GM19328 (cell line): ENCODE measurements at regions not wholly inside any gene's neighbourhood (a gene's known extent, or its start where the extent isn't known, plus 50 kb on each side); places are given as distances from the start of the nearest gene placed in this dataset.
"Not testable (repeated sequence)": the region's sequence is repeated elsewhere in the genome, so short reads cannot be mapped to it uniquely, and the experiment has no call there.

Source experiments
- ATAC-seq: cut with Tn5 transposase; IDR thresholded peaks from one replicate; pipeline ENCODE4 v1.9.1; 2021; ENCODE audit warnings: mild to moderate bottlenecking, moderate library complexity; ENCODE audit not compliant: unreplicated experiment

DNA sequence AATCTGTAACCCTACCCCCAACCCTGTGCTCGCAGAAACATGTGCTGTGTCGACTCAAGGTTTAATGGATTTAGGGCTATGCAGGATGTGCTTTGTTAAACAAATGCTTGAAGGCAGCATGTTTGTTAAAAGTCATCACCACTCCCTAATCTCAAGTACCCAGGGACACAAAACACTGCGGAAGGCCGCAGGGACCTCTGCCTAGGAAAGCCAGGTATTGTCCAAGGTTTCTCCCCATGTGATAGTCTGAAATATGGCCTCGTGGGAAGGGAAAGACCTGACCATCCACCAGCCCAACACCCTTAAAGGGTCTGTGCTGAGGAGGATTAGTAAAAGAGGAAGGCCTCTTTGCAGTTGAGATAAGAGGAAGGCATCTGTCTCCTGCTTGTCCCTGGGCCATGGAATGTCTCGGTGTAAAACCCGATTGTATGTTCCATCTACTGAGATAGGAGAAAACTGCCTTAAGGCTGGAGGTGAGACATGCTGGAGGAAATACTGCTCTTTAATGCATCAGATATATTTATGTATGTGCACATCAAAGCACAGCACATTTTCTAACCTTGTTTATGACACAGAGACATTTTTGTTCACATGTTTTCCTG lies 94.4 kb downstream of the LSM3 start:
- ATAC-seq = not testable (repeated sequence)

DNA sequence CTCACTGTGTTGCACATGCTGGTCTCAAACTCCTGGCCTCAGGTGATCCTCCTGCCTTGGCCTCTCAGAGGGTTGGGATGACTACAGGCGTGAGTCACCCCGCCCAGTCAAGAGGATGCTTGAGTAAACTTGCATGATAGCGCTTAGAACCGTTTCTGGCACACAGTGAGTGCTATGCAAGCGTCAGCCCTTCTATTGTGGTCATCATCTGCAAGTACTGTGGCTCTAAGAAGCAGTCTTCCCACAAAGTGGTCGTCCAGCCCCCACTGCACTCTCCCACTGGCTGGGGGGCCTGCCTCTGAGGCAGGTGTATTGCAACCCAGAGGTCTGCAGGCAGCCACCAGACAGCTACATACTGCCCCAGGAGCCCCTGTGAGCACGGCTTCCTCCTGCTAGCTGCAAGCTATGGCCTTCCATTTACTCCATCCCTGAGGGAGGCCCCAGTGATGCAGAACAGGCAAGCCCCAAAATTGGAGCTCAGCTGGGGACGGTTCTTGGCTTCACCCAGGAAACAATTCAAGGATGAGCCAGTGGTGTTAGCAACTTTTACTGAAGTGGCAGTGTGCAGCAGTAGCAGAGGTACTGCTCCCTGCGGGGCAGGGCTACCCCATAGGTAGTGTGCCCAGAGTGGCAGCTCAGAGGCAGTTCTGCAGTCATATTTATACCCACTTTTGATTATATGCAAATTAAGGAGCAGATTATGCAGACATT lies 95.4 kb downstream of the LSM3 start:
- no peak for ATAC-seq

GRCh38 chr3:14274612-14274936 lies 96.0 kb downstream of the LSM3 start:
- ATAC-seq = no peak

DNA sequence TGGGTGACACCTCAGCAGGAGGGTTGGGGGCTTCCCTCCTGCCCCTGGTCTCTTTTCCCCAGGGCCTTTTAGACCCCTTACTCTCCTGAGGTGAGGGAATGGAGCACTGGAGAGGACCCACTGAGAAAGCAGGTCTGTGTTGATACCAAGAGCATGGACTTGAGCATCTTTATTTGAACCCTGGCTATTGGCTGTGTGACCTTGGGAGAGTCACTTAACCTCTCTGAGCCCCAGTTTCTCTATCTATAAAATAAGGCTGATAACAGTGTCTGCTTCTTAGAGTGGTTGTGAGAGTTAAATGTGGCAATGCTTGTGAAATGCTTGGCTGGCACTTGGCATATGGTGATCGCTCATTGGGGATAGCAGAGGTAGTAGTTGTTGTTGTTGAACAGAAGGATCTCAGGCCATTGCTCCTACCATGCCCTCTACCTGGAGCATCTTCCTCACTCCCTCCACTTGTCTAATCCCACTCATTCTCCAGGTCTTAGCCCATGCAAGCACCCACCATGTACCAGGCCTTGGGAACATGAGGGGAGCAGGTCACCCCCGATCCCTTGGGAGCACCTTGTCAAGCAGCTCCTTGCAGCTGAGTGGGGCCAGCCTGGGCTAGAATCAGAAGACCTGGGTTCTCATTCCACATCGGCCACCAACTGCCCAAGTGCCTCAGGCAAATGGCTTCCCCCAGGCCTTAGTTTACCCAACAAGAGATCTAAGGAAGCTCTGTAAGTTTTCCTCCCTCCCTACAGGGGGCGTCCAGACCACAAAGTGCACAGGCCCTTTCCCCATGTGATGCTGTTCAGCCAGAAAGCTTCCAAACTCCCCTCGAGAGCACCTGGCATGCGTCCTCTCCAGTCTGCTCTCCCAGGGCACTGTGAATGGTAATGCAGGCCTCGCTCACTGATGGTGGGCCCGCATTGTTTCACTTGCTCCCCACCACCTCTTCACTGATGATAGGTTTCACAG lies 96.7 kb downstream of the LSM3 start:
- ATAC-seq = no peak

GRCh38 chr3:14275962-14276909 lies 97.6 kb downstream of the LSM3 start:
- no peak for ATAC-seq

DNA sequence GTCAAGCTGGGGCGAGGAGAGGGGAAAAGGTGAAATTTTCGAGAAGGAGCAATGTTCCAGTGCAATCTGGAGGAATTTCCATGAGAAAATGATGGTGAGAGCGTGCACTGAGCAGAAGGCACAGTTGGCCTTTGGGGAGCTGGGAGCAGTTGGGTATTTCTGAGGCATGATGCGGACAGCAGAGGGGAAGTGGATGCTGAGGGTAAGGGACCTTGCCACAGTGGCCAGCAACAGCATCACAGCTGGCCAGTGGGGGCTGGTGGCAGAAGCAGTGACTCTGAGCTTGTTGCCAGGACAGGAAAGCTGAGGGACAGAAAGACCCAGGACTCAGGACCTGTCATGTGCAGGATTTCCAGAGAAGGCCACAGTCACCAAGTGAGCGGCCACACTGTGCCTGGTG lies 98.9 kb downstream of the LSM3 start:
- ATAC-seq = no peak

DNA sequence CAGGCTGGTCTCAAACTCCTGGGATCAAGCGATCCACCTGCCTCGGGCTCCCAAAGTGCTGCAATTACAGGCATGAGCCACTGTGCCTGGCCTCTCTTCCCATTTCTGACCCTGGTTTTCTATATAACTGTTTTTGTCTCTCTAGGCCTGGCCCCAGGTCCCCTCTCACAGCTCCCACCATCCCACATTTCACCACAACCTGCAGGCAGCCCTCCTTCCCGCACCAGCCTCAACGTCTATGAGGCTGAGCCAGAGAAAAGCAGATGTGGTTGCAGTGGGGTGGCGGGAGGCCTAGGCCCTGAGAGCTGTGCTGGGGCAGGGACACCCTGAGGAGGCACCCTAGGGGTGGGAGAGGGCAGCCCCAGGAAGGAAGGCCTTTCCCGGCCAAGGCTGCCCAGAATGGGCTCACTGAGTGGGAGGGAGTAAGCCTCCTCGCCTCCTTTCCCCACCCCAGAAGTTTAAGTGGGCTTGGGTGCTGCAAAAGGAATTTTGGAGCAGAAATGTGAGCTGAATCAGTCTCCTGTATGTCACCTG lies 99.7 kb downstream of the LSM3 start:
- ATAC-seq = no peak

GRCh38 chr3:14278799-14279625 lies 100.4 kb downstream of the LSM3 start:
- no peak for ATAC-seq

DNA sequence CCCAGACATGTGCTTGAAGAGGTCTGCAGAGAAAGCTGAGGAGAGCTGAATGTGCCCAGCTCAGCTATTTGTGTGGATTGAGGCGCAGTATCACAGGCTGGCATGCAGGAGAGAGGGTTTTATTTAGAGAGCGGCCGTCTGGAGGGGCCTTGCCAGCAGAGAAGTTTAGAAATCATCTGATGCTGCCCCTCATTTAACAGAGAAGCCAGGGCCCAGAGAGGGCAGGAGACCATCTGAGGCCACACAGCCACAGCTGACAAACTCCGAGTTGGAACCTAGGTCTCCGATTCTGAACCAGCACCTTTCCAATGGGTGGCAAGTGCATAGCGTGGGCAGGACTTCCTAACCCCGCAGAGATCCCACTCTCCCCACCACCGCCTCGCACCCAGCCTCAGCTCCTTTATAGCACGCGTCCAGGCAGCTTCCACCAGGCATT lies 101.0 kb downstream of the LSM3 start:
- no peak for ATAC-seq

DNA sequence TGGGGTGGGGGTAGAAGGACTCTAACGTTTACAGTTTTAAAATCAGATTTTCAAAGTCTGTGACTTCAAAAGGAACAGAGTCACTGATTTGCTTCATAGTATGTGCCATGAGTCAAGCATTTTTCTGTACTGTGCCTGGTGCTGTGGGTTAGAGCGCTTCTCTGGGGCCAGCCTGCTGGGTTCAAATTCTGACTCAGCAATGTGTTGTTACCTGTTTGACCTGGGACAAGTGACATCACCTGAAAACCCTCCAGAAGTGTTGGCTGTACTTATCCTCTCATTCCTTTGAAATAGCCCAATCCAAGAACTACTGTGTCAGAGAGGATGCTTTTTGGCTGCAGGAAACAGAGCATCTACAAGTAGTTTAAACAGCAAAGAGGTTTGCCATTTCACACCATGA lies 101.7 kb downstream of the LSM3 start:
- no peak for ATAC-seq

GRCh38 chr3:14281053-14281452 lies 102.4 kb downstream of the LSM3 start:
- ATAC-seq = no peak

GRCh38 chr3:14282001-14282705 lies 103.5 kb downstream of the LSM3 start:
- no peak for ATAC-seq

- no peak for ATAC-seq
Measured at GRCh38 chr3:14282706-14283075, 104.1 kb downstream of the LSM3 start.

- no peak for ATAC-seq
Measured at GRCh38 chr3:14283092-14283812, 104.6 kb downstream of the LSM3 start.

DNA sequence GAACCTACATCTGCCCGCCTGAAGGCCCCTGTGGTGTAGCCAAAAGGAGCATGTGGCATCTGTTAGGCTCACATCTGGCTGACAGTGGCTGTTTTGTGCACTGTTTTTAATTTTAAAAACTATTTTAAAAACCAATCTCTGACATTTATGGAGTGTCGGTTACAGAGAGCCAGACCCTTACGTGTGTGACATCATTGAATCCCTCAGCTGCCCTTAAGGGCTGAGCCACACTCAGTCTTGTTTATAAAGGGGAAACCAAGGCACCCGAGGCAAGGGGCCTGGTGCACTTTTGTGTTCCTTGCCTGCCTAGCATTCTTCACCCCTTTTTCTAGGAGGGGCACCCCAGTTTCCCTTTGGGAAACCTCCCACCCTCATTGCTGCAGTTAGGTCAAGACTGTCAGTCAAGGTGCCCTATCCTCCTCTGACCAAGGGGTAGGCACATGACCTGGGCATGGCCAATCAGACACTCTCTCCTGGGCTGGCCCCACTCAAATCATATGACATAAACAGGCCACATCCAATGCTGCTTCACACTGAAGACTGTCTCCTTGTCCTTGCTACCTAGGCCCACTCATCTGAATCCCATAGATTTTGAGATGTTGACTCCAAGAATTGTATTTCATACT lies 105.3 kb downstream of the LSM3 start:
- no peak for ATAC-seq

DNA sequence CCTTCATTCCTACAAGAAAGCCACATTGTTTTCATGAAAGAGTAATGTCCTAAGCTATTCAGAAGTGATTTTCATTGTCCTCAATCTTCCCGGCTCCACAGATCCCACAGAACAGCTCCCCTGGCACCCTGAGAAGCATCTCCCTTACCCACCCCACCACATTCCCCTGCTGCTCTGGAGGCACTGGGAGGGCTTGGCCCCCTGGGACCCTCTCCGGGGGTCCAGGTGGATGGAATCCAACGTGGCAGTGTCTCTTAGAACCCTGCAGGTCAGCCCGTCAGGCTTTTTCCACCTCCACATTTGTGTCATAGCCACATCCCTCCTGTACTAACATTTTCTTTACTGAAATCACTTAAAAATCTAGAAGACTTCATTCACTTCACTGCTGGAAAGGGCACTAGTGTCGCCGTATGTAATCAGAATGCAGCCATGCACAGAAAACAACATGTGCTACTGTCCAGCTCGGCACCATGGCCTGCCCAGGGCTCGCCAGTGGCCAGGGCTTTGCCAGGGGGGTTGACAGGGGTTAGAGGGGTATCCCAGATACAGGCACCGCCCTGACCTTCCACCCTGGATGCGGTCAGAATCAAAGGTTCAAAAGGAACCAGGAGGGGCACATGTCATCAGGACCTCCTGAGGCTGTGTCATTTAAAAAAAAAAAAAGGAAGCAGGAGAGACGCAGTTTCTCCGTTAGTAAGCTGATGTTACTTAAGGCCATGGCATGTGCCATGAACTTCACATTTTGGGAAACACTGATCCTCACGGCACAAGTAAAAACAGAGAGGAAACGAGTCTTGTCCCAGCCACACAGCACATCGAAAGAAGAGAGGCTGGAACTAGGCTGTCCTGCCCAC lies 106.3 kb downstream of the LSM3 start:
- ATAC-seq = no peak

GRCh38 chr3:14285548-14285925 lies 106.9 kb downstream of the LSM3 start:
- no peak for ATAC-seq
